Stimulated activated CD8-positive, alpha-beta memory T cell treated with anti-CD3 and anti-CD28 coated beads, Interleukin-7, amount 100 ng/mL, for 1 hour (primary cell): ENCODE measurements at regions not wholly inside any gene's neighbourhood (a gene's known extent, or its start where the extent isn't known, plus 50 kb on each side); places are given as distances from the start of the nearest gene placed in this dataset.
"Not testable (repeated sequence)": the region's sequence is repeated elsewhere in the genome, so short reads cannot be mapped to it uniquely, and the experiment has no call there.

Experiments used
- DNase-seq, 2 donors: peaks; one replicate each; pipeline ENCODE4 v3.0.0-alpha.2; 2020; ENCODE audit warnings: low read depth in 2 of 2

DNA sequence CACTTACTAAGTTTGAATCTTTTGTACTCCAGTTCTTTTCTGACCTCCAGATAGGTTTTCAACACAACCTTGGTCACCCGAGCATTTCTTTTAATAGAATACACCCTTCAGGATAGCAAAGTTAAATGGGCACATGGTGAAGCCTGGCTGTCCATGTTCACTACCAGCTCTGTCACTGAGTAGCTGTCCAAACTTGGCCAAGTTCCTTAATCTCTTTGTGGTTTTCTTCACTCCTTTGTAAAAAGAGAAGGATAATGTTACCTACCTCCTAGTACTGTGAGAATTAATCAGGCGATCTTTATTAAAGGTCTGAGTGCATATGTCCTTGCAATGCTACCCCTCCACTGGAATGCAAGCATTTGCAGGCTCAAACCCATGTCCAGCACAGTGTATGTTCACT lies 128.1 kb upstream of the PTPRZ1 start:
- DNase-seq = no peak

DNA sequence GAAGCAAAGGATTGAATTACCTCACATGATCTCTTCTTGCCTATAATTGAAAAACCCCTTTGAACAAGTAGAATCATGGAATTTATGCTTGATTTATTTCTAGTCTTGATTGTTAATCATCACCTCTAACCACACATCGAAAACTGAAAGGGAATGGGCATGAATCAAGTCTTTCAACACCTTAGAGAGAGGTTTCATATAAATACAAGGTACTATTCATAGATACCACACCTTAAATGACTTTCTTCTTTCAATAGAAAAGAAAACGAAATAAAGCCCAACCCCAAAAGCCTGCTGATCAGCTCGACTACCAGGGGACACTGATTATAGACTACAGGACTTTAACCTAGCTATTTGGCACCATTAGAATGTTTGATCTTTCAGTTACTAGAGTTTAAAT lies 128.6 kb upstream of the PTPRZ1 start:
- DNase-seq = no peak

DNA sequence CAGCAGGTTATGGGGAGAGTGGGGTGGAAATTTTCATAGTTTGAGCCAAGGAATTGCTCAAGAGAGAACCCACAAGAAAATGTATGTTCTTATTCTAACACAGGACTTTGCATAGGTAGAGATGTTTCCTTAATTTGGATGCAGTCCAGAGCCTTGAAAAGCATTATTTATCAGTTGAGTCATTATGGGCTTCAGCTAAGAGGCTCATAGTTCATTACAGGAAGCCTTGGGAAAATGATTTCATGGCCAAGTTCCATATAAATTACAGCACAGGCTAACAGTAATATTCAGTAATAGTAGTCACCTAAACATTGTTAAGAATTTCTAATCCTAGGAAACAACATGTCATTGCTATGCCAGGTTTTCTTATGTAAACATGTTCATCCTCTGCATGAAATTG lies 131.1 kb upstream of the PTPRZ1 start:
- DNase-seq = no peak

- no peak for DNase-seq
Measured at GRCh38 chr7:121739465-121739864, 133.5 kb upstream of the PTPRZ1 start.

GRCh38 chr7:121730869-121731268 lies 142.1 kb upstream of the PTPRZ1 start:
- DNase-seq = no peak

DNA sequence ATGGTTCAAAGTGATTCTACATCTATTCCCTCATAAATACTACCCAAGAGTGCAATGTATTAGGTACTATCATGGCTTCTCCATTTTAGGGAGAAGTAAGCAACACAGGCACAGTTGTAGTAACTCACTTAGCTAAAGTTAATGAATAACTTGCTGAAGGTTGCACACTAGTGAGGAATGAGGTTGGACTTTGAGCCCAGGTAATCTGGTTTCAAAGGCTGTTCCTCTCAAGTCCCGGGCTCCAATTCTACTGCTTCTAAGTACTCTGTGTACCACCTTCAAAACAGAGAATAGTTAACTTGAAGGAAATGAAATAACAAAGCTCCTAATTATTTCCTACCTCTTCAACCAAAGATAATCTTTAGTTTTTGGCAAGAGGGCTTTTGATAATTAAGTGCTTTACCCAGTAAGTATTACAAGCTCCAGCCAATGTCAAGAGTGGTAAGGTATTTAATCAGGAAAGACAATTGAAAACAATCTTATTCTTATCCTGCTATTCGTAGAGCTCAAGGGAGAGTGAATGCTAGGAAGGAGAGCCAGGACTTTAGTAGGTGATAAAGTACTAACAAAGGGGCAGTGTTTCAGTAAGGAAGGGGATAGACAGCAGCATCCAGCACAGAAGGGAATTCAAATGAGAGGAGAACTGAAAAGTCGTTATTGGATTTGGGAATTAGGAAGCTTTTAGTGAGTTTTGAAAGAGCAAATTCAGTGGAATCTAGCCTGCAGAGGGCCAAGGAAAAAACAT lies 158.2 kb upstream of the PTPRZ1 start:
- no peak for DNase-seq

DNA sequence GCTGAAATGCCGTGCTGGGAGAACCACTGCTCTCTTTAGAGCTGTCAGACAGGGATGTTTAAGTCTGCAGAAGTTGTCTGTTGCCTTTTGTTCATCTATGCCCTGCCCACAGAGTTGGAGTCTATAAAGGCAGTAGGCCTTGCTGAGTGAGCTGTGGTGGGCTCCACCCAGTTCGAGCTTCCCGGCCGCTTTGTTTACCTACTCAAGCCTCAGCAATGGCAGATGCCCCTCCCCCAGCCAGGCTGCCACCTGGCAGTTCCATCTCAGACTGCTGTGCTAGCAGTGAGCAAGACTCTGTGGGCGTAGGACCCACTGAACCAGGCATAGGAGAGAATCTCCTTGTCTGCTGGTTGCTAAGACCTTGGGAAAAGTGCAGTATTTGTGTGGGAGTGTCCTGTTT lies 160.0 kb upstream of the PTPRZ1 start:
- DNase-seq = not testable (repeated sequence)

DNA sequence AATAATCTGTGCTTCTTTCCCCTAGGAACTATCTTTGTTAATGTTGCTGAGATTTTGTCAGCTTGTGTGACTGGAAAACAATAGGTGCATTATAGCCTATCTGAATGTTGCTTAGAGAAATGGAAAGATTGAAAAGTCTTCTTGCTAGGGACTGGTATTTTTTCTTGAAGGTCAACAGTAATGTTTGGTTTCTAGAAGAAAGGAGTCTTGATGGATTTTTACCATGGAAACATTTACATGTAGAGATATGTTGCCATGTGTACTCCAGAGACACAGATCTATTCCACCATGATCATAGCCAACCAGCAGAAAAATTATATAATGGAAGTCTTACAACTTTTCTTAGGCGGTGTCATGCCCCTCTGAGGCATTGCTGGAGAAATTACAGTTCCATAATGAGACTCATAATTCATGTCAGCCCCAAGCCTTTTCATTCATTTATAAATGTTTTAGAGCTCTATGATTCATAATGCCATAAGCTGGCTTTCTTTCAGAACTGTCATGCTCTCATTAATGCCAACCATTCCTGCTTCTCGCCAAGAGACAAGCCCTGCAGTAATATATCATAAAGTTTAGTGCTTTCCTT lies 175.1 kb upstream of the PTPRZ1 start:
- DNase-seq = no peak

GRCh38 chr7:121696954-121697353 lies 176.0 kb upstream of the PTPRZ1 start:
- DNase-seq = no peak

- DNase-seq = no peak
Measured at GRCh38 chr7:121689749-121690148, 183.2 kb upstream of the PTPRZ1 start.

DNA sequence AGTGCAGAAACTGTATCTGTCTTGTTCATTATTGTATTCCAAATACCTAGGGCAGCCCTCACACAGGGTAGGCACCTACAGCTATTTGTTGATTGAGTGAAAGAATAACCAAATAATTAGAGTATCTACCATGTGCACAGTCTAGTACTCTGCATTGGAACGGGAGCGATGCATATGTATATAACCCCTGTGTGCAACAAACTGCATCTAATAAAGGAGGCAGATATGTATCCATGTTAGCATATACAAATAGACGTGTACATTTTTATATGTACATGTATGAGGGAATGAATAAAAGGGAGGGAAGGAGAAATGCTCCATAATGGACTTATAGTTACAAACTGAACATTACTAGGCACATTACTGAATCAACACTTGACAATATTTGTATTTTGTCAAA lies 191.3 kb upstream of the PTPRZ1 start:
- no peak for DNase-seq

DNA sequence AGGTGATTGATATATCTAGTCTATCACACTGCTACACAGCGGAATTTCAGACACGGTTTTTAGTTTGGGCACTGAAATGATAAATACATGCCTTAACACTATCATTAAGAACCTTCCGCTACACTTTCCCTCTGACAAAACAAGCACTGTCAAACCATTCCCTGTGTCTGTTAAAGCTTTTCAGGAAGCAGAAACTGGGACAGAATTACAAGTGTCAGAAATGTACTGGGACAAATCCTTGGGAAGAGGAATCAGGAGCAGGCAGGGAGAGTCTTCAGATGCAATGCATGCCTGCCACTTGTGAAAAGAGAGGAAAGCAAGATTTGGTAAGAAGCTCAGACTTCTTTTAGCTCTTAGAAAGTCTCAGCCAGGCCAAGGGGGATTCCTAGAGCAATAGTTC lies 196.8 kb upstream of the PTPRZ1 start:
- DNase-seq = no peak

- DNase-seq = not testable (repeated sequence)
Measured at GRCh38 chr7:121674455-121674854, 198.5 kb upstream of the PTPRZ1 start.

DNA sequence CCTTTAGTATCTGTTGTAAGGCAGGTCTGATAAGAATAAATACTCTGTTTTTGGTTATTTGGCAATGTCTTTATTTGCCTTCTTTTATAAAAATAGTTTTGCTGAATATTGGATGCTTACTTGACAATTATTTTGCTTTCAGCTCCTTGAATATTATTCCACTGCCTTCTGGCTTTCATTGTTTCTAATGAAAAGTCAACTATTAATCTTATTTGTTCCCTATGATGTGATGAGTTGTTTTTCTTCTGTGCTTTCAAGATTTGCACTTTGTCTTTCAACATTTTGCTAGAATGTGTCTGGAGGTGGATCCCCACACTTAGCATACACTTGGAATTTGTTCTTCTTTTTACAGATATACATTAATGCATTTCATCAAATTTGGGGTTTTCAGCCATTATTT lies 203.8 kb upstream of the PTPRZ1 start:
- DNase-seq = no peak

DNA sequence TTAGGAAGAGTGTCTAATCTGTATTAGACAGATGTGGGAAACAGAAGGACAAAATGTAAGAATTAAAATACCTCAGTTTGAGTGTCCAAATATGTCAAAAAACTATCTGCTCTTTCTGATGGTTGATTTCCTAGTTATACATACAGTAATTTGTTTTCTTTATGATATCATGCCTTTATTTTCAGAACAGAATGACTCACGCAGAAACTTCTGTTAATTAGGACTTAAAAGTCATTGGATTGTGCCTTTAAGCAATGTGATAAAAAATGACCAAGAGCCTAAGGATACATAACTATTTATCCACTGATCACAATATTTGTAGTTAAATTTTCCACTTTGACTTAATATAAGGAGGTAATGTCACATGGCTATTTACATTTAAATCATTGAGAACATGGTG lies 206.7 kb upstream of the PTPRZ1 start:
- DNase-seq = no peak

DNA sequence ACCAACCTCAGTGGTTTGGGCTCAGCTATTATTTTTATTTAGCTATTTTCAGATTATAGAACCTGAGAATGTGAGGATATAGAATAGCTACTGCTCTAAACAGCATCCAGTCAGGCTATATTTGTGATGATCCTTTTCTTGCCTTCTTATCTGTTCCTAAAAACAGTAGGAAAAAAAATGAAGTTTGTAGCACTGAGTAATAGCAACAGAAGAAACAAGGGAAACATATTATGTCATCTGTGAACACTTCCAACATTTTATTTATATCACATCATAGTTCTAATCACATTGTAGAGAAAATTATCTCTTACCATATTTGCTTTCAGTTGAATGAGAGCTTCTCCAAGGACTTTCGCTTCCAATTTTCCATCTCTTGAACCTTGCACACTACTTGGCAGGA lies 229.6 kb upstream of the PTPRZ1 start:
- no peak for DNase-seq

DNA sequence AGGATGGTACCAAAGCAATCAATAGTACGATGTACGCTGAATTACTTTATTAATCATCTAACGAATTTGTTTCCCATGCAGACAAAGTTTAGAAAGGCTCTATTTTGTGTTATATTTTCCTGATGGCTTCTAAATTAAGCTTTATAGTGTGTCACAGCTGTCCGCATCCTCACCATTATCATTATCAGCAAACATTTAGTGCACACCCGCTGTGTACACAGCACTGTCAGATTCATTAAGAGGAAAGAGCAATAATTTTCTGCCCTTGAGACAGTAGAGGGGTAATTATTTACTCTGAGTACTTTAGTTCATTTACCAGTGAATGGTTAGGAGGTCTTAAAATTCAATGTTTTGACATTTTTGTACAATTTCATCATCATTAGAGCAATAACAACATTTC lies 233.3 kb upstream of the PTPRZ1 start:
- no peak for DNase-seq

GRCh38 chr7:121638286-121638685 lies 234.7 kb upstream of the PTPRZ1 start:
- no peak for DNase-seq

- no peak for DNase-seq
Measured at GRCh38 chr7:121634356-121634755, 238.2 kb upstream of the FAM3C start.

GRCh38 chr7:121633186-121633585 lies 237.1 kb upstream of the FAM3C start:
- no peak for DNase-seq

DNA sequence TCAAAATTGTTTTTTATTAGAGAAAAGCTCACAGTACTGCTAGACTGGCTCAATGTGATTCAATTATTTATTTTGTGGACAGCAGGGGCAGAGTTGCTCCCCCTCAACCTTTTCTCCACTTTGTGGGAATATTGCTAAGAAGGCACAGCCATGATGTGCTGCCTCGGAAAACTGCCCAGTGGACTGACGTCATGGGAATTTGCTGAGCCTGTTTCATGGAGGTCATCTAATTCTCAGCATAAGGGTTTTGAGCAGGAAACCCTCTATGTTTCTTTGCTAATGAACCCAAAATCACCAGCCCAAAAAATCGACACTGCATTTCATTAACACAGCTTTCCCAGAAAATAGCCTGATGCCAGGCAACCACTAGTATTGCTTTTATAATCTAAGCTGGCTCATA lies 228.8 kb upstream of the FAM3C start:
- no peak for DNase-seq

DNA sequence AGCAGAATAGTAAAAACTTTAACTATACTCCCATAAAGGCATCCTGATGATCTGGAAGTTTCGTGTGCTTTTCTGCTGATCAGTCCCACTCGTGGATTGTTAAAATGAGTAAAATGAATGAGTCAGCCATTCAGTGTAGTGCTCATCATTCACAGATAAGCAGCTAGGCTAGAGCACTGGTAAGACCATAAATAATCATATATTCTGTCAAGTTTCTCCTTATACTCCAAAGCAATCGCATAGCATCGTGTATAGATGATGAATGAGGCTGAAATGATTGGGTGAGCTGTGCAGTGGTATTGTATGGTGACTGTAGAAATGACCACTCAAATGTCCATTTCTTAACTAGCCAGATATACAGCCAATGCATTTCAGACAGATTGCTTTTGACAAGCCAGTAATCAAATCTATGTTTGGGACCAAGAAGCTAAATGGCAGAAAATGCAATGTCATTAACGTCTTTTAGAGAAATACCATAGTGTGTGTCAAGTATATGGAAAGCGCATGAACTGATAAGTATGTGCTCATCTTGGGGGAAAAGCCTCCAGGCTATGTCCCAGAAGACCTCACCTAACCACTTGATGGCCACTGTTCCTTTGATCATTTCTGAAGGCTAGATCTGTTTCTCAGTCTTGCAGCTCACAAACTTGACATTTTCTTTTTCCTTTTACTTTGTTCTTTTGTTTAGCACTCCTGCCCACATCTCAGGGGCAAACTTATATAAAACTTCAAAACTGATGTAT lies 227.2 kb upstream of the FAM3C start:
- DNase-seq = no peak

GRCh38 chr7:121621937-121622336 lies 225.8 kb upstream of the FAM3C start:
- no peak for DNase-seq
